GM12864 (cell line): ENCODE measurements at regions not wholly inside any gene's neighbourhood (a gene's known extent, or its start where the extent isn't known, plus 50 kb on each side); places are given as distances from the start of the nearest gene placed in this dataset.

Experiments
- DNase-seq: peaks from one replicate; pipeline ENCODE4 v3.0.0-alpha.2; 2011; ENCODE audit warnings: low read depth
- H3K4me3 ChIP-seq: 2 replicates; pipeline ENCODE4 v1.5.1; 2011; ENCODE audit warnings: mild to moderate bottlenecking, low read depth, low read length, control low read depth
- TF ChIP-seq, protein P1 (sequence below): IDR thresholded peaks from 2 replicates; pipeline ENCODE4 v1.5.1; 2011; ENCODE audit warnings: low read depth, mild to moderate bottlenecking, moderate library complexity, low read length, control low read depth, inconsistent platforms; ENCODE audit errors: missing control alignments

- TF ChIP-seq, protein P1, sequence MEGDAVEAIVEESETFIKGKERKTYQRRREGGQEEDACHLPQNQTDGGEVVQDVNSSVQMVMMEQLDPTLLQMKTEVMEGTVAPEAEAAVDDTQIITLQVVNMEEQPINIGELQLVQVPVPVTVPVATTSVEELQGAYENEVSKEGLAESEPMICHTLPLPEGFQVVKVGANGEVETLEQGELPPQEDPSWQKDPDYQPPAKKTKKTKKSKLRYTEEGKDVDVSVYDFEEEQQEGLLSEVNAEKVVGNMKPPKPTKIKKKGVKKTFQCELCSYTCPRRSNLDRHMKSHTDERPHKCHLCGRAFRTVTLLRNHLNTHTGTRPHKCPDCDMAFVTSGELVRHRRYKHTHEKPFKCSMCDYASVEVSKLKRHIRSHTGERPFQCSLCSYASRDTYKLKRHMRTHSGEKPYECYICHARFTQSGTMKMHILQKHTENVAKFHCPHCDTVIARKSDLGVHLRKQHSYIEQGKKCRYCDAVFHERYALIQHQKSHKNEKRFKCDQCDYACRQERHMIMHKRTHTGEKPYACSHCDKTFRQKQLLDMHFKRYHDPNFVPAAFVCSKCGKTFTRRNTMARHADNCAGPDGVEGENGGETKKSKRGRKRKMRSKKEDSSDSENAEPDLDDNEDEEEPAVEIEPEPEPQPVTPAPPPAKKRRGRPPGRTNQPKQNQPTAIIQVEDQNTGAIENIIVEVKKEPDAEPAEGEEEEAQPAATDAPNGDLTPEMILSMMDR = no peak
- no peak overlapping the region for H3K4me3 ChIP-seq
- DNase-seq = no peak
Measured at GRCh38 chr12:98401427-98401826, 114.0 kb upstream of the TMPO start.

DNA sequence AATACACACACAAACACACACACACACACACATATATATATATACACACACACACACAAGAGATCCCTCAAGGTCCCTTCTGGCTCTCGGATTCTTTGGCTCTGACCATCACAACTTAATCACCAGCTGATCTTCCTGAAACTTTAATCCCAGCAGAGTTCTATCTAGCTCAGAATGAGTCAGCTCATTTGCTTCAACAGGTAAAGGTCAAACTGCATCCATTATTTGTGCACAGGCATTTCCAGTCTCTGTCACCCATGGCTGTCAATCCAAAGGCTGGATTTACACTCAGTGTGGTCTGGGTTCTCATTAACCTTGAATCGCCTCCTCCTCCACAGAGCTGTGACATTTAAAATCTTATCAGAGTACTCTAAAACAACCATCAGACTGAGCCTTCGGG is 113.3 kb upstream of the TMPO start:
- no peak for DNase-seq
- TF ChIP-seq, protein P1 = no peak

GRCh38 chr12:98402671-98403070 is 112.7 kb upstream of the TMPO start:
- no peak overlapping the region for H3K4me3 ChIP-seq
- TF ChIP-seq, protein P1 = no peak
- no peak for DNase-seq

More for the DNA sequence above, 113.3 kb upstream of the TMPO start:
- no peak overlapping the region for H3K4me3 ChIP-seq

- no peak overlapping the region for H3K4me3 ChIP-seq
- no peak for DNase-seq
- TF ChIP-seq, protein P1 = no peak
Measured at GRCh38 chr12:98403385-98403784, 112.0 kb upstream of the TMPO start.

DNA sequence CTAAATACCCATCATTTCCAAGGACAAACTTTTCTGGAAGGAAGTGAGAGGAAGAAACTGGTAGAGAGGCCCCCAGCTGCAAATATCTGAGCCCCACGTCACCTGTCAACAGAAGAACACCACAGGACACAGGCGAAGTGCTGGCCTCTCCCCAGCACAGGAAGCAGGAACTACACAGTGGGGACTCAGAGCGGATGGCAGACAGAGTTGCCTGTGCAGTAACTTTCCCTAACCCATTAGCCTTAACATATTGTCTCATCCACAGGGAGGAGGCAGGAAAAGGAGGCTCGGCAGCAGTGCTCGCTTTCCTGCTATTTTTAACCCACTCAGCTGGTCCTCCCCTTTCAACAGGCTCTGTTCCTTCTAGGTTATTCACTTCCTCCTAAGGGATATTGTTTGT is 111.5 kb upstream of the TMPO start:
- TF ChIP-seq, protein P1 = no peak
- no peak overlapping the region for H3K4me3 ChIP-seq
- DNase-seq = no peak

- DNase-seq = no peak
- TF ChIP-seq, protein P1 = no peak
- no peak overlapping the region for H3K4me3 ChIP-seq
Measured at GRCh38 chr12:98405805-98406366, 109.5 kb upstream of the TMPO start.

- no peak overlapping the region for H3K4me3 ChIP-seq
- TF ChIP-seq, protein P1 = no peak
- DNase-seq = no peak
Measured at GRCh38 chr12:98406378-98406777, 109.0 kb upstream of the TMPO start.
